ENCODE measurements at regions not wholly inside any gene's neighbourhood (a gene's known extent, or its start where the extent isn't known, plus 50 kb on each side); places are given as distances from the start of the nearest gene placed in this dataset.

DNA sequence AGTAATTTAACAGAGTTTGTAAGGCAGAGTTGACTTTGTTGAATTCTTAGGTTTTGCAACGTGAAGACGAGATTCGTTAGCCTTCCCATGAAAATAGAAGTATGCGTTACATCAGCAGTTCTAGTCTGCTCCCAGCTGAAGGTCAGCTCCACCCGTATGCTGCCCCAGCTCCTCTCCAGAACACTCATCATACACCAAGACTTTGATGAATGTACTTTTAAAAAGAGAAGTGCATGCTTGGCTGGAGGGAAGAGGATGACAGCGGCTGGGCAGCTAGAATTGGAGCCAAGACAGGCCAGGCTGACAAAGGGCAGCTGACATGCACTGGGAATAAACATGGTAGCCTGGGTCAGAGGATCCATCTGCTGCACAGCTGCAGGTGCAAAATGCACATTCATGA lies 166.3 kb upstream of the ARGLU1 start:
- TF ChIP-seq, protein P1, sequence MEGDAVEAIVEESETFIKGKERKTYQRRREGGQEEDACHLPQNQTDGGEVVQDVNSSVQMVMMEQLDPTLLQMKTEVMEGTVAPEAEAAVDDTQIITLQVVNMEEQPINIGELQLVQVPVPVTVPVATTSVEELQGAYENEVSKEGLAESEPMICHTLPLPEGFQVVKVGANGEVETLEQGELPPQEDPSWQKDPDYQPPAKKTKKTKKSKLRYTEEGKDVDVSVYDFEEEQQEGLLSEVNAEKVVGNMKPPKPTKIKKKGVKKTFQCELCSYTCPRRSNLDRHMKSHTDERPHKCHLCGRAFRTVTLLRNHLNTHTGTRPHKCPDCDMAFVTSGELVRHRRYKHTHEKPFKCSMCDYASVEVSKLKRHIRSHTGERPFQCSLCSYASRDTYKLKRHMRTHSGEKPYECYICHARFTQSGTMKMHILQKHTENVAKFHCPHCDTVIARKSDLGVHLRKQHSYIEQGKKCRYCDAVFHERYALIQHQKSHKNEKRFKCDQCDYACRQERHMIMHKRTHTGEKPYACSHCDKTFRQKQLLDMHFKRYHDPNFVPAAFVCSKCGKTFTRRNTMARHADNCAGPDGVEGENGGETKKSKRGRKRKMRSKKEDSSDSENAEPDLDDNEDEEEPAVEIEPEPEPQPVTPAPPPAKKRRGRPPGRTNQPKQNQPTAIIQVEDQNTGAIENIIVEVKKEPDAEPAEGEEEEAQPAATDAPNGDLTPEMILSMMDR (IDR thresholded peaks at IDR 0.05), result no peak
- no peak for TF ChIP-seq POLR2A (IDR thresholded peaks at IDR 0.05)
